ENCODE measurements at regions not wholly inside any gene's neighbourhood (a gene's known extent, or its start where the extent isn't known, plus 50 kb on each side); places are given as distances from the start of the nearest gene placed in this dataset.
A peak's percentile ranks its signal among the peaks of the same experiment; 100 is the strongest.

DNA sequence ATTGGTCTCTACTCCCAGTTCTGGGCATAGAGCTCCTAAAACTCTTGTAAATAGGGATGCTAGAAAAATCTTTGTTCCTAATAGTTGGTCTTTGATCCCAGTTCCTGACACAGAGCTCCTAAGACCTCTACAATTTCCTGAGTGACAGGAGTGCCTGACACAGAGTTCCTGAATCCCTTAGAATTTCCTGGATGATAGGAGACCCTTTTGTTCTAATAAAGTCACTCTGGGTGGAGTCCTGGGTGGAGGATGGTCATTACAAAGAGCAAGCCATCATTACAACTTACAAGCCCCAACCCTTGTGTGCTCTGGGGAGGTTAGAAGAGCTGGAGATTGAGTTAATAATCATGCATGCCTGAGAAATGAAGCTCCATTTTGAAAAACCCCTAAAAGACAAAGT, 58.4 kb downstream of the ZZZ3 start:
- Histone ChIP-seq H3K9me3 (replicated peaks; ENCODE audit: control insufficient read depth, insufficient read depth, low read depth, low read length) (no peaks in the 10 kb centered on the region), H3K4me2 (ENCODE audit: insufficient read depth, low read length) (no peak overlapping the region), H3K9me1 (ENCODE audit: control insufficient read depth, insufficient read depth, low read length) (no peaks in the 10 kb centered on the region), H2AFZ (ENCODE audit: low read depth, low read length) (no peak overlapping the region), H3K27ac (ENCODE audit: extremely low read depth, low read depth, low read length) (no peak overlapping the region), H4K20me1 (replicated peaks; ENCODE audit: control insufficient read depth, insufficient read depth, low read length) (no peaks in the 10 kb centered on the region), H3K36me3 (ENCODE audit: control insufficient read depth, insufficient read depth, low read length) (peaks cover 31% of the 10 kb centered on the region), H3K9ac (ENCODE audit: insufficient read depth in 1 of 2, low read depth in 2 of 2, low read length in 2 of 2) (no peak overlapping the region), H3K4me3 (no peak overlapping the region), H3K79me2 (ENCODE audit: control insufficient read depth, insufficient read depth, low read length) (no peaks in the 10 kb centered on the region), H3K27me3 (ENCODE audit: control insufficient read depth in 2 of 2, insufficient read depth in 2 of 2, low read length in 2 of 2) (no peaks in the 10 kb centered on the region), H3K4me1 (replicated peaks in 1 of 2; ENCODE audit: control insufficient read depth in 2 of 2, insufficient read depth in 2 of 2, low read length in 2 of 2) (no peaks in the 10 kb centered on the region)
- peak; percentile 47; the same call in 2 of the 3 replicates for ATAC-seq
- TF ChIP-seq SAP30 (IDR thresholded peaks at IDR 0.05; ENCODE audit: borderline replicate concordance, insufficient read depth, low read depth, low read length, poor library complexity, severe bottlenecking) (no peak), IRF2 (CRISPR knock-in tag; IDR thresholded peaks at IDR 0.05) (no peak), HLTF (IDR thresholded peaks at IDR 0.05) (no peak), POLR2A (conservative IDR thresholded peaks at IDR 0.05) (no peak), RBM17 (IDR thresholded peaks at IDR 0.05; ENCODE audit: borderline replicate concordance, low read depth, low read length) (no peak), PCBP2 (IDR thresholded peaks at IDR 0.05; ENCODE audit: low read depth, low read length, poor library complexity, severe bottlenecking) (no peak), PRMT5 (CRISPR knock-in tag; IDR thresholded peaks at IDR 0.05) (no peak), BRF2 (IDR thresholded peaks at IDR 0.05; ENCODE audit: borderline replicate concordance, insufficient read depth, insufficient read length) (no peak), ZNF766 (CRISPR knock-in tag; conservative IDR thresholded peaks at IDR 0.05) (no peak), ETV5 (CRISPR knock-in tag; IDR thresholded peaks at IDR 0.05; ENCODE audit: low read depth) (no peak)
- POLR2A ChIA-PET, result interaction anchor here (0.7 to 0.9 kb wide), 2 partner anchors 17 to 18 kb away, joined by 3 read pairs; no protein-coding TSS in a partner anchor
- CTCF ChIA-PET (ENCODE audit: low intra/inter-chr PET ratio), result no interaction called here
- in situ Hi-C loops (cut with MboI), result no loop called here
- no peak for FAIRE-seq
- no peak for DNase-seq (ENCODE audit: extremely low read depth in 1 of 4, low spot score in 3 of 4)
- BruUV-seq (replicated peaks), result no TSS peak
- intact Hi-C loops (cut with micrococcal nuclease), result no loop called here

Measured in K562 (cell line).